Lower leg skin (tissue), 3 donors: ENCODE measurements at regions not wholly inside any gene's neighbourhood (a gene's known extent, or its start where the extent isn't known, plus 50 kb on each side); places are given as distances from the start of the nearest gene placed in this dataset.

ENCODE experiments used
- CTCF ChIP-seq, 3 donors: fragments of 450-650 bp; IDR thresholded peaks; one replicate each; pipeline ENCODE4 v1.5.1; 2016; ENCODE audit warnings: antibody characterized with exemption in 3 of 3, mild to moderate bottlenecking in 3 of 3, moderate library complexity in 2 of 3
- POLR2A ChIP-seq, 2 donors: fragments of 450-650 bp; IDR thresholded peaks; one replicate each; pipeline ENCODE4 v1.6.1; 2016 to 2017; ENCODE audit warnings: antibody characterized with exemption in 2 of 2, mild to moderate bottlenecking in 1 of 2, moderate library complexity in 1 of 2

- TF ChIP-seq CTCF (IDR thresholded peaks at IDR 0.05) (no peak), POLR2A (IDR thresholded peaks at IDR 0.05) (no peak)
Measured at GRCh38 chr1:38328278-38329035, 281.9 kb upstream of the POU3F1 start.
